ENCODE measurements at regions not wholly inside any gene's neighbourhood (a gene's known extent, or its start where the extent isn't known, plus 50 kb on each side); places are given as distances from the start of the nearest gene placed in this dataset.

GRCh38 chr16:8489580-8489979 is 100.7 kb downstream of the TMEM114 start:
- Histone ChIP-seq H3K9ac (ENCODE audit: low read length) (no peak overlapping the region), H3K9me3 (ENCODE audit: control extremely low read depth in 1 of 3, control insufficient read depth in 2 of 3, insufficient read depth in 1 of 3, low read length in 2 of 3) (no peaks in the 10 kb centered on the region), H3K36me3 (replicated peaks in 1 of 2; ENCODE audit: control extremely low read depth in 1 of 2, control insufficient read depth in 1 of 2, extremely low read depth in 1 of 2, insufficient read depth in 2 of 2, low read length in 1 of 2) (no peaks in the 10 kb centered on the region), H3K4me2 (replicated peaks; ENCODE audit: low read depth, low read length, poor library complexity, severe bottlenecking) (no peak overlapping the region), H3K27me3 (replicated peaks in 1 of 4; ENCODE audit: control extremely low read depth in 1 of 4, control insufficient read depth in 3 of 4, insufficient read depth in 4 of 4, low read length in 3 of 4) (peaks cover 0 to 2% (median 0%) of the 10 kb centered on the region in 4 experiments), H3K4me3 (ENCODE audit: control extremely low read depth in 1 of 5, extremely low read depth in 1 of 5, insufficient read depth in 1 of 5, low read depth in 2 of 5, low read length in 4 of 5) (no peak overlapping the region), H3K79me2 (ENCODE audit: control insufficient read depth, insufficient read depth, low read length) (no peaks in the 10 kb centered on the region), H4K20me1 (ENCODE audit: control insufficient read depth, insufficient read depth, low read length, poor library complexity, severe bottlenecking) (no peaks in the 10 kb centered on the region), H2AFZ (ENCODE audit: insufficient read depth, low read depth, low read length, poor library complexity, severe bottlenecking) (no peak overlapping the region), H3K4me1 (ENCODE audit: control insufficient read depth in 2 of 2, insufficient read depth in 2 of 2, low read length in 2 of 2) (no peaks in the 10 kb centered on the region), H3K27ac (ENCODE audit: low read length in 2 of 2) (no peak overlapping the region)
- Mint-ChIP-seq H3K4me3 (no peak overlapping the region), H3K4me1 (no peaks in the 10 kb centered on the region), H3K27ac (no peak overlapping the region), H3K9me3 (ENCODE audit: insufficient read depth) (no peaks in the 10 kb centered on the region), H3K27me3 (no peaks in the 10 kb centered on the region)
- ChIA-PET POLR2A (no interaction called here), CTCF (no interaction called here)
- no CpG with 5 or more reads among the region's 3 CpGs for WGBS (ENCODE audit: insufficient coverage)
- DNase-seq (no peak), ATAC-seq (ENCODE audit: low read depth) (no peak)
- intact Hi-C loops (cut with micrococcal nuclease): no loop called here
- TF ChIP-seq EZH2 (IDR thresholded peaks at IDR 0.05; ENCODE audit: borderline replicate concordance, insufficient read depth, low read depth, low read length, poor library complexity, severe bottlenecking): no peak
- no peak for TF ChIP-seq CTCF (IDR thresholded peaks at IDR 0.05)

- ChIA-PET CTCF (no interaction called here), POLR2A (no interaction called here)
- Mint-ChIP-seq H3K4me1 (no peaks in the 10 kb centered on the region), H3K27ac (no peak overlapping the region), H3K27me3 (peaks cover 6% of the 10 kb centered on the region), H3K4me3 (no peak overlapping the region), H3K9me3 (ENCODE audit: insufficient read depth) (no peaks in the 10 kb centered on the region)
- H3K27ac ChIP-seq (ENCODE audit: low read length in 2 of 2): no peak overlapping the region
- H4K20me1 ChIP-seq (ENCODE audit: control insufficient read depth, insufficient read depth, low read length, poor library complexity, severe bottlenecking): no peaks in the 10 kb centered on the region
- no peaks in the 10 kb centered on the region for H3K36me3 ChIP-seq (replicated peaks in 1 of 2; ENCODE audit: control extremely low read depth in 1 of 2, control insufficient read depth in 1 of 2, extremely low read depth in 1 of 2, insufficient read depth in 2 of 2, low read length in 1 of 2)
- H3K79me2 ChIP-seq (ENCODE audit: control insufficient read depth, insufficient read depth, low read length): no peaks in the 10 kb centered on the region
- no peak overlapping the region for H2AFZ ChIP-seq (ENCODE audit: insufficient read depth, low read depth, low read length, poor library complexity, severe bottlenecking)
- no peaks in the 10 kb centered on the region for H3K4me1 ChIP-seq (ENCODE audit: control insufficient read depth in 2 of 2, insufficient read depth in 2 of 2, low read length in 2 of 2)
- no peak for TF ChIP-seq EZH2 (IDR thresholded peaks at IDR 0.05; ENCODE audit: borderline replicate concordance, insufficient read depth, low read depth, low read length, poor library complexity, severe bottlenecking)
- TF ChIP-seq CTCF (IDR thresholded peaks at IDR 0.05): no peak
- no peak overlapping the region for H3K9ac ChIP-seq (ENCODE audit: low read length)
- no peak overlapping the region for H3K4me3 ChIP-seq (ENCODE audit: control extremely low read depth in 1 of 5, extremely low read depth in 1 of 5, insufficient read depth in 1 of 5, low read depth in 2 of 5, low read length in 4 of 5)
- ATAC-seq (ENCODE audit: low read depth) (no peak), DNase-seq (no peak)
- H3K4me2 ChIP-seq (replicated peaks; ENCODE audit: low read depth, low read length, poor library complexity, severe bottlenecking): no peak overlapping the region
- peaks cover 0 to 2% (median 0%) of the 10 kb centered on the region in 4 experiments for H3K27me3 ChIP-seq (replicated peaks in 1 of 4; ENCODE audit: control extremely low read depth in 1 of 4, control insufficient read depth in 3 of 4, insufficient read depth in 4 of 4, low read length in 3 of 4)
- intact Hi-C loops (cut with micrococcal nuclease): no loop called here
- H3K9me3 ChIP-seq (ENCODE audit: control extremely low read depth in 1 of 3, control insufficient read depth in 2 of 3, insufficient read depth in 1 of 3, low read length in 2 of 3): no peaks in the 10 kb centered on the region
- WGBS (ENCODE audit: insufficient coverage): 38% methylated on average over 1 of the region's 3 CpGs
Observed at GRCh38 chr16:8486985-8487384, 103.3 kb downstream of the TMEM114 start.
